Endothelial cell of umbilical vein (primary cell): ENCODE measurements at regions not wholly inside any gene's neighbourhood (a gene's known extent, or its start where the extent isn't known, plus 50 kb on each side); places are given as distances from the start of the nearest gene placed in this dataset.

Experiments
- EZH2 ChIP-seq: IDR thresholded peaks from 2 replicates; pipeline ENCODE4 v1.6.1; 2012; ENCODE audit warnings: borderline replicate concordance, low read depth, mild to moderate bottlenecking, moderate library complexity, low read length, inconsistent platforms; ENCODE audit not compliant: severe bottlenecking
- JUN ChIP-seq: IDR thresholded peaks from 2 replicates; pipeline ENCODE4 v1.6.1; 2011; ENCODE audit warnings: borderline replicate concordance, low read depth; ENCODE audit not compliant: insufficient read length, insufficient read depth
- MYC ChIP-seq: IDR thresholded peaks from one replicate; pipeline ENCODE4 v1.6.1; 2011; ENCODE audit warnings: mild to moderate bottlenecking, low read depth, low read length
- POLR2A ChIP-seq: IDR thresholded peaks from 2 replicates; pipeline ENCODE4 v1.6.1; 2012; ENCODE audit warnings: low read depth, mild to moderate bottlenecking, control low read depth, low read length
- POLR2AphosphoS5 ChIP-seq: IDR thresholded peaks from 2 replicates; pipeline ENCODE4 v1.6.1; 2012; ENCODE audit warnings: low read depth, mild to moderate bottlenecking, control low read depth, low read length, moderate library complexity; ENCODE audit not compliant: insufficient read depth
- TF ChIP-seq, protein P1 (sequence below), 2 donors: IDR thresholded peaks; 1 replicate in 1 of 2; 2 replicates in 1 of 2; pipeline ENCODE4 v1.5.1; 2011; ENCODE audit warnings: low read length in 2 of 2, mild to moderate bottlenecking in 2 of 2, moderate library complexity in 2 of 2, control low read depth in 1 of 2, inconsistent platforms in 1 of 2, low read depth in 1 of 2; ENCODE audit not compliant: insufficient read depth in 1 of 2; ENCODE audit errors: extremely low read depth in 1 of 2
- TF ChIP-seq, protein P2 (sequence below): IDR thresholded peaks from 2 replicates; pipeline ENCODE4 v1.6.1; 2011; ENCODE audit not compliant: insufficient read depth, insufficient read length

DNA sequence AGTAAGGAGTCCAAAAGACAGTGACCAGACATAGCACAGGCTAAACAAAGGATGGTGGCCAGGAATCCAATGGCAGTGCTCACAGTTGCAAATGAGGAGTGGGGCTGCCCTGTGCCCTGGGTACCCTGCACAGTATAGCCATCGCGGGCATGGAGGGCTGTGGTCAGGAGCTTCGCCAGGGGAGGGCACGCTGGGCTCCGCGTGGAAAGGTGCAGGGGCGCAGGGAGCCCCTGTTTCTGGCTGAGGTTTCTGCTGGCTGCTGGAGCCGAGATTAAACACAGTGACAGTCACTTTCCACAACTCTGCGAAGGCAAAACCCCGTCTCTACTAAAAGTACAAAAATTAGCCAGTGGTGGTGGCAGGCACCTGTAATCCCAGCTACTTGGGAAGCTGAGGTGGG, 194.7 kb downstream of the GALR1 start:
- TF ChIP-seq POLR2A (no peak), MYC (no peak), EZH2 (no peak), POLR2AphosphoS5 (no peak), JUN (no peak)
- TF ChIP-seq, protein P1, sequence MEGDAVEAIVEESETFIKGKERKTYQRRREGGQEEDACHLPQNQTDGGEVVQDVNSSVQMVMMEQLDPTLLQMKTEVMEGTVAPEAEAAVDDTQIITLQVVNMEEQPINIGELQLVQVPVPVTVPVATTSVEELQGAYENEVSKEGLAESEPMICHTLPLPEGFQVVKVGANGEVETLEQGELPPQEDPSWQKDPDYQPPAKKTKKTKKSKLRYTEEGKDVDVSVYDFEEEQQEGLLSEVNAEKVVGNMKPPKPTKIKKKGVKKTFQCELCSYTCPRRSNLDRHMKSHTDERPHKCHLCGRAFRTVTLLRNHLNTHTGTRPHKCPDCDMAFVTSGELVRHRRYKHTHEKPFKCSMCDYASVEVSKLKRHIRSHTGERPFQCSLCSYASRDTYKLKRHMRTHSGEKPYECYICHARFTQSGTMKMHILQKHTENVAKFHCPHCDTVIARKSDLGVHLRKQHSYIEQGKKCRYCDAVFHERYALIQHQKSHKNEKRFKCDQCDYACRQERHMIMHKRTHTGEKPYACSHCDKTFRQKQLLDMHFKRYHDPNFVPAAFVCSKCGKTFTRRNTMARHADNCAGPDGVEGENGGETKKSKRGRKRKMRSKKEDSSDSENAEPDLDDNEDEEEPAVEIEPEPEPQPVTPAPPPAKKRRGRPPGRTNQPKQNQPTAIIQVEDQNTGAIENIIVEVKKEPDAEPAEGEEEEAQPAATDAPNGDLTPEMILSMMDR (IDR thresholded peaks at IDR 0.05; ENCODE audit: extremely low read depth in 1 of 2, insufficient read depth in 1 of 2, low read depth in 1 of 2, low read length in 2 of 2) = no peak
- TF ChIP-seq, protein P2, sequence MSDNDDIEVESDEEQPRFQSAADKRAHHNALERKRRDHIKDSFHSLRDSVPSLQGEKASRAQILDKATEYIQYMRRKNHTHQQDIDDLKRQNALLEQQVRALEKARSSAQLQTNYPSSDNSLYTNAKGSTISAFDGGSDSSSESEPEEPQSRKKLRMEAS = no peak
